CD4-positive, alpha-beta memory T cell (primary cell): ENCODE measurements at regions not wholly inside any gene's neighbourhood (a gene's known extent, or its start where the extent isn't known, plus 50 kb on each side); places are given as distances from the start of the nearest gene placed in this dataset.

Experiments used
- CTCF ChIA-PET: fragments of 350-600 bp; sonication (Branson Sonifier 250); formaldehyde crosslinking; loops from one replicate; lab custom pipeline; 2021; ENCODE audit warnings: inconsistent platforms; ENCODE audit not compliant: partially characterized antibody; lab: Charles Lee
- POLR2A ChIA-PET: fragments of 350-600 bp; sonication (Branson Sonifier 250); formaldehyde crosslinking; loops from one replicate; lab custom pipeline; 2021; ENCODE audit not compliant: partially characterized antibody; lab: Charles Lee
- DNase-seq, 5 donors: peaks; one replicate each; pipeline versions ENCODE4 v3.0.0 to v3.0.0-alpha.2; 2020 to 2022; ENCODE audit warnings: mixed read lengths in 1 of 5
- H3K27ac ChIP-seq: one replicate; pipeline ENCODE4 v1.7.0; 2013; ENCODE audit warnings: low read depth, low read length
- H3K27me3 ChIP-seq: 2 replicates; pipeline ENCODE4 v1.7.0; 2013; ENCODE audit warnings: mild to moderate bottlenecking, low read length, moderate library complexity; ENCODE audit not compliant: insufficient read depth
- H3K36me3 ChIP-seq: 2 replicates; pipeline ENCODE4 v1.7.0; 2013; ENCODE audit warnings: mild to moderate bottlenecking, low read length, moderate library complexity; ENCODE audit not compliant: insufficient read depth
- H3K4me1 ChIP-seq: 2 replicates; pipeline ENCODE4 v1.7.0; 2013; ENCODE audit warnings: mild to moderate bottlenecking, low read length, moderate library complexity; ENCODE audit not compliant: insufficient read depth
- H3K4me3 ChIP-seq, 2 donors: one replicate each; pipeline ENCODE4 v1.7.0; 2013; ENCODE audit warnings: low read length in 2 of 2, mild to moderate bottlenecking in 1 of 2
- H3K9me3 ChIP-seq, 2 donors: one replicate each; pipeline ENCODE4 v1.7.0; 2013; ENCODE audit warnings: low read length in 2 of 2, control low read depth in 1 of 2; ENCODE audit not compliant: control insufficient read depth in 1 of 2
- H3K27ac Mint-ChIP-seq, 7 donors: one replicate each; pipeline ENCODE4 v1.8.0; 2020 to 2021; ENCODE audit warnings: mixed read lengths in 7 of 7, mild to moderate bottlenecking in 6 of 7, inconsistent platforms in 3 of 7, moderate library complexity in 3 of 7
- H3K27me3 Mint-ChIP-seq, 2 donors: one replicate each; pipeline ENCODE4 v1.8.0; 2020 to 2021; ENCODE audit warnings: mixed read lengths in 2 of 2
- H3K36me3 Mint-ChIP-seq, 2 donors: one replicate each; pipeline ENCODE4 v1.8.0; 2020 to 2021; ENCODE audit warnings: mixed read lengths in 2 of 2, inconsistent platforms in 1 of 2, mild to moderate bottlenecking in 1 of 2
- H3K4me1 Mint-ChIP-seq, 4 donors: one replicate each; pipeline ENCODE4 v1.8.0; 2020 to 2021; ENCODE audit warnings: mixed read lengths in 4 of 4, mild to moderate bottlenecking in 1 of 4
- H3K4me3 Mint-ChIP-seq, 8 donors: one replicate each; pipeline ENCODE4 v1.8.0; 2020 to 2021; ENCODE audit warnings: mixed read lengths in 8 of 8, mild to moderate bottlenecking in 7 of 8, moderate library complexity in 6 of 8, inconsistent platforms in 3 of 8
- H3K9me3 Mint-ChIP-seq, 8 donors: one replicate each; pipeline ENCODE4 v1.8.0; 2020 to 2021; ENCODE audit warnings: mixed read lengths in 8 of 8, mild to moderate bottlenecking in 5 of 8, inconsistent platforms in 3 of 8, moderate library complexity in 1 of 8
- intact Hi-C: fragments of 100-400 bp; cut with micrococcal nuclease; formaldehyde crosslinking; loops from one replicate; pipeline ENCODE4 v1.15.1; 2023

- CTCF ChIA-PET: no interaction called here
- no peaks in the 10 kb centered on the region for H3K9me3 ChIP-seq
- no peaks in the 10 kb centered on the region for H3K27me3 ChIP-seq
- Mint-ChIP-seq H3K27me3 (peaks cover 0 to 2% of the 10 kb centered on the region in 2 donors), H3K9me3 (no peaks in the 10 kb centered on the region), H3K4me1 (peaks cover 5 to 11% (median 9%) of the 10 kb centered on the region in 4 donors), H3K27ac (peak overlapping the region in 1 of 7 donors; percentile 72), H3K4me3 (no peak overlapping the region), H3K36me3 (no peaks in the 10 kb centered on the region)
- DNase-seq: no peak
- H3K4me3 ChIP-seq: no peak overlapping the region
- H3K27ac ChIP-seq: no peak overlapping the region
- POLR2A ChIA-PET: no interaction called here
- intact Hi-C loops: no loop called here
- no peaks in the 10 kb centered on the region for H3K36me3 ChIP-seq
- H3K4me1 ChIP-seq: peaks cover 1% of the 10 kb centered on the region
Observed at GRCh38 chr1:25089772-25090171, 142.5 kb downstream of the SYF2 start.

- Mint-ChIP-seq H3K4me1 (peaks cover 2 to 4% (median 3%) of the 10 kb centered on the region in 4 donors), H3K27ac (peak overlapping the region in 1 of 7 donors; percentile 34), H3K9me3 (no peaks in the 10 kb centered on the region), H3K4me3 (no peak overlapping the region), H3K36me3 (no peaks in the 10 kb centered on the region), H3K27me3 (peaks cover 0 to 2% of the 10 kb centered on the region in 2 donors)
- CTCF ChIA-PET: no interaction called here
- Histone ChIP-seq H3K9me3 (no peaks in the 10 kb centered on the region), H3K4me1 (no peaks in the 10 kb centered on the region), H3K4me3 (no peak overlapping the region), H3K27me3 (no peaks in the 10 kb centered on the region), H3K27ac (no peak overlapping the region), H3K36me3 (no peaks in the 10 kb centered on the region)
- DNase-seq: no peak
- intact Hi-C loops: no loop called here
- POLR2A ChIA-PET: no interaction called here
Observed at GRCh38 chr1:25088946-25089345, 143.4 kb downstream of the SYF2 start.

GRCh38 chr1:25088180-25088701 is 144.1 kb downstream of the SYF2 start:
- H3K36me3 Mint-ChIP-seq: no peaks in the 10 kb centered on the region
- peaks cover 0 to 2% (median 0%) of the 10 kb centered on the region in 4 donors for H3K4me1 Mint-ChIP-seq
- DNase-seq: no peak
- Histone ChIP-seq H3K27ac (no peak overlapping the region), H3K4me1 (no peaks in the 10 kb centered on the region), H3K27me3 (no peaks in the 10 kb centered on the region), H3K9me3 (no peaks in the 10 kb centered on the region), H3K4me3 (no peak overlapping the region), H3K36me3 (no peaks in the 10 kb centered on the region)
- H3K27me3 Mint-ChIP-seq: no peaks in the 10 kb centered on the region
- intact Hi-C loops: no loop called here
- H3K27ac Mint-ChIP-seq: no peak overlapping the region
- H3K9me3 Mint-ChIP-seq: no peaks in the 10 kb centered on the region
- ChIA-PET POLR2A (no interaction called here), CTCF (interaction anchor here (0.8 to 1.1 kb wide), 3 partner anchors 9 to 190 kb away, joined by 3 read pairs; no protein-coding TSS in a partner anchor)
- no peak overlapping the region for H3K4me3 Mint-ChIP-seq

- no peak overlapping the region for H3K27ac ChIP-seq
- intact Hi-C loops: no loop called here
- H3K9me3 Mint-ChIP-seq: no peaks in the 10 kb centered on the region
- ChIA-PET POLR2A (no interaction called here), CTCF (no interaction called here)
- H3K4me1 ChIP-seq: no peaks in the 10 kb centered on the region
- H3K4me3 ChIP-seq: no peak overlapping the region
- peaks cover 0 to 2% (median 0%) of the 10 kb centered on the region in 4 donors for H3K4me1 Mint-ChIP-seq
- H3K4me3 Mint-ChIP-seq: no peak overlapping the region
- H3K9me3 ChIP-seq: no peaks in the 10 kb centered on the region
- no peak overlapping the region for H3K27ac Mint-ChIP-seq
- H3K36me3 ChIP-seq: no peaks in the 10 kb centered on the region
- no peaks in the 10 kb centered on the region for H3K27me3 Mint-ChIP-seq
- H3K27me3 ChIP-seq: no peaks in the 10 kb centered on the region
- no peaks in the 10 kb centered on the region for H3K36me3 Mint-ChIP-seq
- DNase-seq: no peak
Observed at GRCh38 chr1:25086518-25087079, 145.7 kb downstream of the SYF2 start.

GRCh38 chr1:25084407-25084806 is 147.9 kb downstream of the SYF2 start:
- no peaks in the 10 kb centered on the region for H3K36me3 Mint-ChIP-seq
- Histone ChIP-seq H3K36me3 (no peaks in the 10 kb centered on the region), H3K4me3 (no peak overlapping the region), H3K9me3 (no peaks in the 10 kb centered on the region), H3K27me3 (no peaks in the 10 kb centered on the region), H3K27ac (no peak overlapping the region), H3K4me1 (no peaks in the 10 kb centered on the region)
- no peaks in the 10 kb centered on the region for H3K27me3 Mint-ChIP-seq
- no peak for DNase-seq
- H3K4me1 Mint-ChIP-seq: peaks cover 0 to 2% (median 0%) of the 10 kb centered on the region in 4 donors
- ChIA-PET CTCF (no interaction called here), POLR2A (no interaction called here)
- intact Hi-C loops: no loop called here
- no peak overlapping the region for H3K27ac Mint-ChIP-seq
- H3K9me3 Mint-ChIP-seq: no peaks in the 10 kb centered on the region
- H3K4me3 Mint-ChIP-seq: no peak overlapping the region

GRCh38 chr1:25083481-25084345 is 148.6 kb downstream of the SYF2 start:
- Histone ChIP-seq H3K27me3 (no peaks in the 10 kb centered on the region), H3K4me1 (no peaks in the 10 kb centered on the region), H3K36me3 (no peaks in the 10 kb centered on the region), H3K27ac (no peak overlapping the region), H3K4me3 (no peak overlapping the region), H3K9me3 (no peaks in the 10 kb centered on the region)
- intact Hi-C loops: no loop called here
- H3K36me3 Mint-ChIP-seq: no peaks in the 10 kb centered on the region
- H3K27ac Mint-ChIP-seq: no peak overlapping the region
- CTCF ChIA-PET: interaction anchor here (0.8 kb wide), 1 partner anchor 17 kb away, joined by 3 read pairs; no protein-coding TSS in a partner anchor
- no peaks in the 10 kb centered on the region for H3K27me3 Mint-ChIP-seq
- DNase-seq: no peak
- no peak overlapping the region for H3K4me3 Mint-ChIP-seq
- H3K9me3 Mint-ChIP-seq: no peaks in the 10 kb centered on the region
- H3K4me1 Mint-ChIP-seq: peaks cover 0 to 1% (median 0%) of the 10 kb centered on the region in 4 donors
- POLR2A ChIA-PET: interaction anchor here (0.6 kb wide), 1 partner anchor 257 kb away, joined by 3 read pairs; no protein-coding TSS in a partner anchor

GRCh38 chr1:25082995-25083394 is 149.3 kb downstream of the SYF2 start:
- Histone ChIP-seq H3K27ac (no peak overlapping the region), H3K4me1 (no peaks in the 10 kb centered on the region), H3K27me3 (no peaks in the 10 kb centered on the region), H3K36me3 (no peaks in the 10 kb centered on the region), H3K9me3 (no peaks in the 10 kb centered on the region), H3K4me3 (no peak overlapping the region)
- no peaks in the 10 kb centered on the region for H3K4me1 Mint-ChIP-seq
- ChIA-PET POLR2A (no interaction called here), CTCF (no interaction called here)
- no peaks in the 10 kb centered on the region for H3K36me3 Mint-ChIP-seq
- intact Hi-C loops: no loop called here
- H3K4me3 Mint-ChIP-seq: no peak overlapping the region
- peak overlapping the region in 1 of 7 donors; percentile 72 for H3K27ac Mint-ChIP-seq
- peaks cover 0 to 3% (median 0%) of the 10 kb centered on the region in 8 donors for H3K9me3 Mint-ChIP-seq
- H3K27me3 Mint-ChIP-seq: no peaks in the 10 kb centered on the region
- DNase-seq: no peak
